GM19463 (cell line): ENCODE measurements at regions not wholly inside any gene's neighbourhood (a gene's known extent, or its start where the extent isn't known, plus 50 kb on each side); places are given as distances from the start of the nearest gene placed in this dataset.
A peak's percentile ranks its signal among the peaks of the same experiment; 100 is the strongest.

Source experiments
- ATAC-seq: cut with Tn5 transposase; IDR thresholded peaks from one replicate; pipeline ENCODE4 v1.9.1; 2021; ENCODE audit warnings: mild to moderate bottlenecking, moderate library complexity; ENCODE audit not compliant: unreplicated experiment

DNA sequence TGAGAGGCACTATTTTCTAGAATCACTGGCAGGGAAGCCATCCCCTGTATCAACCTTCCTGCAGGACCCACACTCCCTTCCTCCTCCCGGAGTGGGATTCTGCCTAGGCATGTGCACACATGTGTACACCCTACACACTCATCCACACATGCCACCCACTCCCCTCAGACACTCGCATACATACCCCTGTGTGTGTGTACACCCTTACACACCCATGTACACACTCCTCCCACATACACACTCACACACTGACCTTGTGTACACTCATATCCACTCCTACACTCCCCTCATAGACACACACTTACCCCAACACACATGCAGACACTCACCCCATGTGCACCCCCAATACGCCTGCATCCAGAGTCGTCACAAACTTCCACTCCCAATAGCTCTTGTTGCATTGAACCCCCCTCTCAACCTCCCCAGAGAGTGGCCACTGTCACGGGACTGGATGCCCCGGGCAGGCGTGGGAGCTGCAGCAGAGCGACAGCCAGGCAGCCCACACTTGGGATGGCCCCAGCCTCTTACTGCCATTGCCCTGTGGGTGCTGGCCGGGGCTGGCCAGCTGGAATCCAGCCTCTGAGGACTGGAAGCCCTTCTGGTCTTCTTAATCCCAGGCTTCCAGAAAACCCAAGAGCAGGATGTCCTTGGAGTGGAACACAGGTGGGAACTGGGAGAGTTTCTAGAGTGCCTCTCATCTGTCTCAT, 251.0 kb downstream of the LOXHD1 start:
- no peak for ATAC-seq

GRCh38 chr18:46406539-46406932, 250.5 kb downstream of the LOXHD1 start:
- no peak for ATAC-seq

DNA sequence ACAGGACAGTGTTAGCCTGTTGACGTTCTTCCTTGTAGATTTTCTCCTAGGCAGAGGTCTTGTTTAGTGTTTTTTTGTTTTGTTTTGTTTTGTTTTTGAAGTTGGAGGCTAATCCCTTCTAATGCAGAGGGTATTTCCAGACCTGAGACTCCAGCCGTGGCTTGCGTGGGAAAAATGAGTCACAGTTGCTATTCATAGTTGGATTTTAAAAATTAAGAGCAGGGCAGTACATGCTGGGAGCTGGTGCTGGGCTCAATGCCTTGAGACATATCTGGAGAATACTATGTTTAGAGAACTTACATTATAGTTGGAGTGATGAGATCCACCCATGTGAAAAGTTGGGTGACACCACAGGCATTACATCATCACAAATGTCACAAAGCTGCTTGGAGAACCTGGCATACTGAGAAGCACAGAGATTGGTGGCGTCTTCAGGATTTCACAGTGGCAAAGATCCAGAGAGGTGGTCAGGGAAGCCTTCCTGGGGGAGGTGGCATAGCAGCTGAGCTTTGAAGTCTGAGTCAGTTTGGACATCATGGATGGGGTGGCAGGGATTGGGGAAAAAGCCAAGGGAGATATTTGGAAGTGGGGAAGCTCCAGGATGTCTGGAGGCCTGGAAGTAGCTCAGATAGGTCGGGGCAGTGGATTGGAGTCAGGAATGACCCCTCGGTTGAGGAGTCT, 249.4 kb downstream of the LOXHD1 start:
- ATAC-seq, result no peak

- ATAC-seq, result no peak
These were observed 248.6 kb downstream of the LOXHD1 start for GRCh38 chr18:46408334-46408987.

DNA sequence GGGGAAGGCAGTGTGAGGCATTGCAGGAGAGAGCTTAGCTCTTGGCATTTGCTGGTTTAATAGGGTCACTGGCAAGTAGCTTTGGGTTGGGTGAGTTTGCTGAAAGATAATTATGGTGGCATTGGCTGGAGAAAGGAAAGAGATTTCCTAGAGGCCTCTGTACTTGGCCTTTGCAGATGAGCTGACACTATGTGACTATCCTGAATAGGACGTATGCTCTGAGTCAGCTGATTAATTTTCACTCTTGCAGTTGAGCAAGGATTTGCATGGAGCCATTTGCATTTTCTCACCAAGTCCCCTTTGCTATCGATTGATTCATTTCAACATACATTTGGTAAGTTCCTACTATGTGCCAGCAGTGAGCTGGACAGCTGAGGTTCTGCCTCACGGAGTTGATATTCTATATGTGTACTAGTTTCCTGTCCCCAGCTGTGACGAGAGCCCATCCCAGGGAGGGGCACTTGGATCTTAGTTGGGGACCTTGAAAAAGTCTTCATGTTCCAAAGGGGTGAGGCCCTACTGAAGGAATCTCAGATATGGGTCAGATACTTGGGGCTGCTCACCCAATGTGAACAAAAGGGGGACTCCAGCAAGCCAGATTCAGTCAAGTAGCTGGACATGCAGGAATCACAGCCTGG, 245.7 kb downstream of the LOXHD1 start:
- no peak for ATAC-seq

- no peak for ATAC-seq
These were observed 244.9 kb downstream of the LOXHD1 start for GRCh38 chr18:46411867-46412690.

- ATAC-seq, result no peak
These were observed 244.1 kb downstream of the LOXHD1 start for GRCh38 chr18:46412916-46413315.

DNA sequence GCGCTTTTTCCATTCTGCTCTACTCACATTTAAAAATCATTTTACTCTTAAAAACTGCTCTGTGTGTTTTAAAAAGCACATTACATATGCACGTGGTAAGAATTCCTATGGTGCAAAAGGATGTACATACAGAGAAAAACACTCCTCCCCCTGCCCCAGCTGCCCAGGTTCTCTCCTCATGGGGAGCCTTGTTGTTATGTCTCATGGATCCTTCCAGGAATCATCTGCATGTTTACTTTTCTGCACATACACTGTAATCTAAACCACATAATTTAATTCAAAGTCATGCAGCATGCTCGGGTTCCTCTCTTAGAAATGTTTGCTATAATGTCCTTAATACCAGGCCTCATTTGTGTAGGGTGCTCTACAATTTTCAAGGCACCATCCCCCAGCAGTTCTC, 243.3 kb downstream of the LOXHD1 start:
- no peak for ATAC-seq

GRCh38 chr18:46414863-46415262, 242.2 kb downstream of the LOXHD1 start:
- no peak for ATAC-seq

GRCh38 chr18:46415532-46416252, 241.3 kb downstream of the LOXHD1 start:
- ATAC-seq, result no peak

- ATAC-seq, result peak; percentile 67
These were observed 240.0 kb downstream of the LOXHD1 start for GRCh38 chr18:46416706-46417638.

DNA sequence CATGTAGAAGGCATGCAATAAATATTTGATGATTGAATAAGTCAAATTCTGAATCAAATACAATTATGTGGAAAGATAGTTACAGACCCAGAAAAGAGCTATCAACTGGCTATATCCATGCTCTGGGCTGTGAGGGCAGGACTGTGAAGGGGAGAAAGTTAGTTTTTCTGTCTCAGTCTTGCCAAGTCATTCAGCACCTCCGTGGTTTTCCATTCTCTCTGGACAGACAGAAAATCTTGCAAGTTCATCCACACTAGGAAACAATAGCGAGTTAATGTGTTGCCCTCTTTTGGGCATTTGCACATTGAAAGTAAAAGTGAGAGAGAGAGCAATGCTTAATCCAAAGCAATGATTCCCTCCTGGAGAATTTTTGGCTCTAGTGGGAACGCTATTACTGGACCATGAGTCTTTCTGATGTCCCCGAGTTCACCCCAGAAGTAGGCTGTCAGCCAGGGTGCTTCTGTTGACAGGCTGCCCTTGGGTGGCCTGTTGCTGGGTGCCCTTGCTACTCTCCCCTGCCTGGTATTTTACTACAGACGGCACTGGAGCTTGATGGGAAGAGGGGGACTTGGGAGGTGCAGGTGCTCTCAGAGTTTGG, 238.3 kb downstream of the LOXHD1 start:
- ATAC-seq, result peak; percentile 19

DNA sequence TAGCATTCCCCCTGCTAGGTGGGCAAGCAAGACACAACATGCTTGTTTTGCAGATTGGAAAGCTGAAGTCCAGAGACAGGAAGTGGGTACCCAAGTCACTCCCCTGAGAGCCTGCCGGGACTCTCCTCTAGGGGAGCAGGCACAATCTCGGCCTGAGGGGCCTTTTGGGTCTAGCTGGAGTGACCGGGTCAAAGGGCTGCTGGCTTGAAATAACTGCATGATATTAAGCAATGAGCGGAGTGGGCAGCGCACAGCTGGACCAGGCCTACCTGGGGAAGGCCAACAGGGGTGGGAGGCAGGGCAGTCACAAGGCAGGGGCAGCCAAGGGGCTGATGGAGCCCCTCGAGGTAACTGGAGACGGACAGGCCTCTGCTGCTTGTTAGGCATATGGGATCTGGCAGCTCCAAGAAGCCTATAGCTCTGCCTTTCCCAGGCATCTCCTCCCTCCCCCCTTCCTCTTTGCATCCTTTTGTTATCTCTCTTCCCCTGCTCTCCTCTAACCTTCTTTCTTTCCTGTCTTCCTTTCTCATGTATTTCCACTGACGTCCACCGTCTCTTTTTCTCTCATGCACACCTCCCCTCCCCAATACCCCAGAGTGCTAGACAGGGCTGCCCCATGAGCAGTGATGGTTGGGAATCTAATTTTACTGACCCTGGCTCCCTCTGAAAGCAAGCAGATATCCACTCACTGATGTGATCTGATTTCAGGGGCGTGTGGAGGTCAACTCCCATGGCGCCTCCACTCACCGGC, 237.5 kb downstream of the LOXHD1 start:
- peak; percentile 52 for ATAC-seq

DNA sequence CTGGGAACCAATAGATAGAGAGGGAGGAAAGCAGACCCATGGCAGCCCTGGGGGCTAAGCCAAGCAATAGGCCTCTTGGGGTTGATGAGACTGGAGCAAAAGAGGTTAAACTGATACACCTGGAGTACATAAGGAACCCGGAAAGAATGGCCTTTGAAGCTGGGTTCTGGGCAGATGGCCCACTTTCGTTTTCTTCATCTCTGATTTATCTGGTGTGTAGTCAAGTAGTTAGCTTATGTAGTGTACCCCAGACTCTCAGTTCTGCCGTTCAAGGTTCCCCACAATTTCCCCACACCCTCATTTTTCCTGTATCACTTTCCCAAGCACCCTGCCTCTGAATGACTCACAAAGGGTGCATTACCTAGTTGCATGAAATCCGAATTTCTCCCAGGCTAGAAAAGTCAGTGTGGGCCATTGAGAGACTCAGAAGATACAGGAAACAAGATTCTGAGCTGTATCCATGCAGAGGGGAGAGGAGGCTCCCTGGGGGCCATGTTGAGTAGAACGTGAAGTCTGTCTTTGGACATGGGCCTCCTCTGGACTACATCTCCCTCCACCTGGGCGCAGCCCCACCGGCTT, 235.0 kb downstream of the LOXHD1 start:
- no peak for ATAC-seq

GRCh38 chr18:46422552-46423055, 234.4 kb downstream of the LOXHD1 start:
- no peak for ATAC-seq

DNA sequence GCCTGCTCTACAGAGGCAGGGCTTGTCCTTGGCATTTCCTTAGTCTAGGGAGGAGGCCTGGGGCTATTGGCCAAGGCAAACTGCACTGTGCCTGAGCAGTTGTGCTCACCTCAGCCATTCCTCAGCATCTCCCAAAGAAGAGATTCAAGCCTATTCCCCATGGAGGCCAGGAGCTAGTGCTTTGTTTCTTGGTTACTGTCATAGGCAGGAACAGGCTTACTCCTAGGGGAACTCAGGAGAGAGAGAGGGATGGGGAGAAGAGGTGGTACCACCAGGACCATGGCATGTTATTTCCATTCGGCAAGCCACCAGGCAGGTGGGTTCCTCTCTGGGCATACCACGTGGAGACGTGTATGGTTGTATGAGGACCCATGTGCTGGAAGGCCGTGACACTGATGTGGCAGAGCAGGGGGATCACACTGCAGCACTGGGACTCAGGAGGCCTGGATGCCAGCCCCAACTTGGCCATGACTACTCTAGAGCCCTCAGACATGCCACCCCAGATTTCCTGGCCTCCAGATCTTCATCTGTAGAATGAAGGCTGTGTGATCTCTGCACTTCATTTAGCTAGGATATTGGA, 233.7 kb downstream of the LOXHD1 start:
- ATAC-seq, result no peak

DNA sequence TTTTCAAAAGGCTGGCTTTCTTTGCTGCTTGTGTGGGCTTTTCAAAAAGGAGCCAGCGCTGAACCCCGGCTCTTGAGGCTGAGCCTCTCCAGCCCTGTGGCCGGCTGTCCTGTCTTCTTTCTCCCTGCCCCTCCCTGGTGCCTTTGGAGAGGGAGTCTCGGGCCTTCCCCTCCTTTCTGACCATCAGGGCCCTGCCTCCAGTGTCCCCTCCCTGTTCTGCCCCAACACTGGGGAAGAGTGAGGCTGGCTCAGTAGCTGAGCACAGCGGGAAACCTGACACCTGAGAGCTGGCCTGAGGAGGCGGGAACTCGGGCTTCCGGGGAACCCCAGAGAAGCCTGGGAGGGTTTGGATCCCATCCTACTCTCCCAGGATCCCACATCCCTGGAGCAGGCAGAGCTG, 232.1 kb downstream of the LOXHD1 start:
- no peak for ATAC-seq
